ENCODE measurements at regions not wholly inside any gene's neighbourhood (a gene's known extent, or its start where the extent isn't known, plus 50 kb on each side); places are given as distances from the start of the nearest gene placed in this dataset.
"Not testable (repeated sequence)": the region's sequence is repeated elsewhere in the genome, so short reads cannot be mapped to it uniquely, and the experiment has no call there.

- DNase-seq: no peak
These were observed 424.6 kb downstream of the BTG1 start for GRCh38 chr12:91721023-91721422.

GRCh38 chr12:91718326-91718725 lies 427.3 kb downstream of the BTG1 start:
- DNase-seq: no peak

- no peak for DNase-seq
These were observed 427.8 kb downstream of the BTG1 start for GRCh38 chr12:91717804-91718203.

GRCh38 chr12:91711925-91712324 lies 433.7 kb downstream of the BTG1 start:
- DNase-seq: not testable (repeated sequence)

- no peak for DNase-seq
These were observed 439.2 kb downstream of the BTG1 start for GRCh38 chr12:91706466-91706865.

- DNase-seq: no peak
These were observed 441.2 kb downstream of the BTG1 start for GRCh38 chr12:91704446-91704845.

GRCh38 chr12:91703491-91704283 lies 442.0 kb downstream of the BTG1 start:
- no peak for DNase-seq

- no peak for DNase-seq
These were observed 442.7 kb downstream of the BTG1 start for GRCh38 chr12:91702843-91703425.

GRCh38 chr12:91695964-91696363 lies 449.7 kb downstream of the BTG1 start:
- no peak for DNase-seq

- not testable (repeated sequence) for DNase-seq
These were observed 450.2 kb downstream of the BTG1 start for GRCh38 chr12:91695406-91695805.

- DNase-seq: no peak
These were observed 455.1 kb downstream of the BTG1 start for GRCh38 chr12:91690531-91690930.

GRCh38 chr12:91687052-91688017 lies 458.3 kb downstream of the BTG1 start:
- DNase-seq: peak; percentile 12

GRCh38 chr12:91685917-91686316 lies 459.7 kb downstream of the BTG1 start:
- no peak for DNase-seq

GRCh38 chr12:91681751-91682150 lies 463.9 kb downstream of the BTG1 start:
- DNase-seq: no peak

- no peak for DNase-seq
These were observed 464.8 kb downstream of the BTG1 start for GRCh38 chr12:91680864-91681263.

GRCh38 chr12:91677556-91677955 lies 468.1 kb downstream of the BTG1 start:
- DNase-seq: no peak

- no peak for DNase-seq
These were observed 470.2 kb downstream of the BTG1 start for GRCh38 chr12:91675401-91675800.

GRCh38 chr12:91672130-91672529 lies 473.5 kb downstream of the BTG1 start:
- DNase-seq: no peak

- DNase-seq: no peak
These were observed 478.0 kb downstream of the BTG1 start for GRCh38 chr12:91667694-91668093.

GRCh38 chr12:91663744-91664143 lies 481.1 kb upstream of the DCN start:
- DNase-seq: no peak

- DNase-seq: no peak
These were observed 480.7 kb upstream of the DCN start for GRCh38 chr12:91663310-91663709.

GRCh38 chr12:91662021-91662420 lies 479.4 kb upstream of the DCN start:
- no peak for DNase-seq

- DNase-seq: no peak
These were observed 474.4 kb upstream of the DCN start for GRCh38 chr12:91657032-91657431.

- DNase-seq: no peak
These were observed 473.3 kb upstream of the DCN start for GRCh38 chr12:91655966-91656365.
